H1 (cell line): ENCODE measurements at regions not wholly inside any gene's neighbourhood (a gene's known extent, or its start where the extent isn't known, plus 50 kb on each side); places are given as distances from the start of the nearest gene placed in this dataset.

Experiments
- CTCF ChIA-PET: fragments of 300-600 bp; sonication (Branson Sonifier 250); formaldehyde crosslinking; loops from one replicate; lab custom pipeline; 2021; ENCODE audit not compliant: partially characterized antibody; lab: Charles Lee
- POLR2A ChIA-PET: fragments of 300-600 bp; sonication (Branson Sonifier 250); formaldehyde crosslinking; loops from one replicate; lab custom pipeline; 2021; ENCODE audit warnings: inconsistent platforms; ENCODE audit not compliant: partially characterized antibody; lab: Charles Lee
- DNase-seq, 2 experiments: peaks; one replicate each; pipeline versions ENCODE4 v3.0.0 to v3.0.0-alpha.2; 2010 to 2022; ENCODE audit warnings: low spot score in 2 of 2, low read depth in 1 of 2, mixed read lengths in 1 of 2
- FAIRE-seq: peaks from 2 replicates; lab custom pipeline; 2011; peaks lifted over from hg19 to GRCh38; lab: Jason Lieb, UNC
- H2AFZ ChIP-seq: 2 replicates; pipeline ENCODE4 v1.8.1; 2012; ENCODE audit warnings: low read length, inconsistent platforms
- H2AK5ac ChIP-seq: 2 replicates; pipeline ENCODE4 v1.6.1; 2013; ENCODE audit warnings: low read depth, low read length
- H2BK120ac ChIP-seq: replicated peaks from 2 replicates; pipeline ENCODE3; 2013; ENCODE audit warnings: low read depth, low read length, inconsistent platforms
- H2BK12ac ChIP-seq: 2 replicates; pipeline ENCODE4 v1.6.1; 2013; ENCODE audit warnings: low read depth, low read length
- H2BK15ac ChIP-seq: 2 replicates; pipeline ENCODE4 v1.6.1; 2013; ENCODE audit warnings: low read length
- H2BK20ac ChIP-seq: 2 replicates; pipeline ENCODE4 v1.6.1; 2013; ENCODE audit warnings: low read length
- H2BK5ac ChIP-seq: 2 replicates; pipeline ENCODE4 v1.6.1; 2013; ENCODE audit warnings: low read depth, low read length
- H3K14ac ChIP-seq: 2 replicates; pipeline ENCODE4 v1.6.1; 2013; ENCODE audit warnings: inconsistent platforms; ENCODE audit not compliant: insufficient read length
- H3K18ac ChIP-seq: 2 replicates; pipeline ENCODE4 v1.6.1; 2013; ENCODE audit warnings: low read length; ENCODE audit errors: extremely low read depth
- H3K23ac ChIP-seq: 2 replicates; pipeline ENCODE4 v1.6.1; 2013; ENCODE audit warnings: inconsistent platforms; ENCODE audit not compliant: insufficient read length
- H3K23me2 ChIP-seq: 2 replicates; pipeline ENCODE4 v1.6.1; 2013; ENCODE audit warnings: low read depth, low read length
- H3K27ac ChIP-seq: 2 replicates; pipeline ENCODE4 v1.6.1; 2011; ENCODE audit warnings: low read depth, low read length, inconsistent platforms
- H3K27me3 ChIP-seq, 4 experiments: replicated peaks in 1 of 4; 1 replicate in 1 of 4; 2 replicates in 3 of 4; pipeline versions ENCODE4 v1.6.1 to v1.8.1; 2011 to 2013; ENCODE audit warnings: low read length in 3 of 4, mild to moderate bottlenecking in 3 of 4, inconsistent platforms in 2 of 4, mixed read lengths in 2 of 4, moderate library complexity in 1 of 4; ENCODE audit not compliant: control insufficient read depth in 3 of 4, insufficient read depth in 3 of 4; ENCODE audit errors: extremely low read depth in 1 of 4
- H3K36me3 ChIP-seq, 4 experiments: 2 replicates each; pipeline versions ENCODE4 v1.6.1 to v1.8.1; 2011 to 2013; ENCODE audit warnings: mild to moderate bottlenecking in 4 of 4, low read length in 3 of 4, moderate library complexity in 2 of 4, control low read depth in 1 of 4, inconsistent platforms in 1 of 4; ENCODE audit not compliant: insufficient read depth in 4 of 4, control insufficient read depth in 2 of 4
- H3K4ac ChIP-seq: replicated peaks from 2 replicates; pipeline ENCODE3; 2013; ENCODE audit warnings: low read length, low read depth, mixed read lengths, inconsistent platforms; ENCODE audit not compliant: insufficient read length
- H3K4me1 ChIP-seq, 4 experiments: replicated peaks in 1 of 4; 1 replicate in 1 of 4; 2 replicates in 3 of 4; pipeline versions ENCODE4 v1.6.1 to v1.8.1; 2011 to 2013; ENCODE audit warnings: low read length in 3 of 4, inconsistent platforms in 2 of 4, mixed read lengths in 1 of 4; ENCODE audit not compliant: insufficient read depth in 4 of 4, control insufficient read depth in 3 of 4
- H3K4me2 ChIP-seq, 2 experiments: 2 replicates each; pipeline versions ENCODE4 v1.6.1 to v1.8.1; 2011 to 2013; ENCODE audit warnings: low read depth in 2 of 2, low read length in 2 of 2, control low read depth in 1 of 2, inconsistent platforms in 1 of 2, mild to moderate bottlenecking in 1 of 2; ENCODE audit not compliant: insufficient read depth in 1 of 2
- H3K4me3 ChIP-seq, 4 experiments: fragments of 200-600, 300-600 bp in 1 of 4; sonication (generic), shearing (Covaris generic), sonication (Bioruptor Twin) in 1 of 4; 2 replicates each; pipeline versions ENCODE4 v1.5.1 to v1.8.1; 2011 to 2016; ENCODE audit warnings: low read length in 4 of 4, low read depth in 3 of 4, control low read depth in 2 of 4, inconsistent platforms in 2 of 4, mild to moderate bottlenecking in 2 of 4, mixed read lengths in 1 of 4, moderate library complexity in 1 of 4; ENCODE audit not compliant: insufficient read depth in 2 of 4; ENCODE audit errors: extremely low read depth in 1 of 4
- H3K56ac ChIP-seq: replicated peaks from 2 replicates; pipeline ENCODE3; 2013; ENCODE audit warnings: low read depth, mild to moderate bottlenecking, mixed read lengths, low read length, inconsistent platforms; ENCODE audit not compliant: insufficient read length
- H3K79me1 ChIP-seq: 2 replicates; pipeline ENCODE4 v1.6.1; 2013; ENCODE audit warnings: low read depth, low read length, control low read depth
- H3K79me2 ChIP-seq, 2 experiments: 2 replicates each; pipeline versions ENCODE4 v1.6.1 to v1.8.1; 2012 to 2013; ENCODE audit warnings: low read length in 2 of 2, mild to moderate bottlenecking in 2 of 2, inconsistent platforms in 1 of 2; ENCODE audit not compliant: insufficient read depth in 2 of 2, control insufficient read depth in 1 of 2
- H3K9ac ChIP-seq, 4 experiments: replicated peaks in 1 of 4; 1 replicate in 1 of 4; 2 replicates in 3 of 4; pipeline versions ENCODE4 v1.6.1 to v1.8.1; 2011 to 2013; ENCODE audit warnings: low read depth in 3 of 4, low read length in 3 of 4, control low read depth in 2 of 4, mild to moderate bottlenecking in 2 of 4, moderate library complexity in 2 of 4, inconsistent platforms in 1 of 4; ENCODE audit errors: extremely low read depth in 1 of 4
- H3K9me3 ChIP-seq, 2 experiments: 2 replicates each; pipeline versions ENCODE4 v1.6.1 to v1.8.1; 2012 to 2013; ENCODE audit warnings: mild to moderate bottlenecking in 2 of 2, moderate library complexity in 2 of 2, control low read depth in 1 of 2, inconsistent platforms in 1 of 2, low read depth in 1 of 2, low read length in 1 of 2, mixed read lengths in 1 of 2; ENCODE audit not compliant: insufficient read depth in 2 of 2
- H4K20me1 ChIP-seq, 2 experiments: replicated peaks in 1 of 2; 2 replicates each; pipeline versions ENCODE3 to v1.8.1; 2011 to 2013; ENCODE audit warnings: inconsistent platforms in 2 of 2, low read length in 2 of 2, mild to moderate bottlenecking in 1 of 2; ENCODE audit not compliant: insufficient read depth in 2 of 2, control insufficient read depth in 1 of 2
- H4K5ac ChIP-seq: 2 replicates; pipeline ENCODE4 v1.6.1; 2013; ENCODE audit warnings: low read length, low read depth, mixed read lengths, inconsistent platforms; ENCODE audit not compliant: insufficient read length
- H4K8ac ChIP-seq: 2 replicates; pipeline ENCODE4 v1.8.0; 2013; ENCODE audit warnings: mild to moderate bottlenecking, moderate library complexity, low read length, inconsistent platforms; ENCODE audit not compliant: insufficient read depth; ENCODE audit errors: extremely low read depth
- H4K91ac ChIP-seq: replicated peaks from 2 replicates; pipeline ENCODE3; 2013; ENCODE audit warnings: low read length, mixed read lengths, inconsistent platforms; ENCODE audit not compliant: insufficient read length
- BACH1 ChIP-seq: IDR thresholded peaks from 2 replicates; pipeline ENCODE4 v1.6.1; 2012; ENCODE audit warnings: low read length, improper control_type of control experiment
- BRCA1 ChIP-seq: IDR thresholded peaks from 2 replicates; pipeline ENCODE4 v1.6.1; 2012; ENCODE audit warnings: low read depth, low read length, improper control_type of control experiment
- RBBP5 ChIP-seq: IDR thresholded peaks from 2 replicates; pipeline ENCODE4 v1.7.1; 2012; ENCODE audit warnings: low read depth, mild to moderate bottlenecking, inconsistent platforms, low read length, moderate library complexity, borderline replicate concordance
- WGBS, 2 experiments: shearing (Covaris generic) in 1 of 2; methylation state at CpG; one replicate each; pipeline versions ENCODE4 v1.1.6 to v1.1.7; 2013 to 2015; ENCODE audit warnings: low lambda C conversion rate in 2 of 2, mixed read lengths in 2 of 2, inconsistent platforms in 1 of 2, low coverage in 1 of 2, missing lambda C conversion rate in 1 of 2; ENCODE audit not compliant: insufficient replicate concordance in 2 of 2, insufficient coverage in 1 of 2, insufficient read length in 1 of 2; ENCODE audit errors: extremely low coverage in 1 of 2, missing lambda C conversion rate in 1 of 2; 5-methylcytosine and 5-hydroxymethylcytosine counted together

DNA sequence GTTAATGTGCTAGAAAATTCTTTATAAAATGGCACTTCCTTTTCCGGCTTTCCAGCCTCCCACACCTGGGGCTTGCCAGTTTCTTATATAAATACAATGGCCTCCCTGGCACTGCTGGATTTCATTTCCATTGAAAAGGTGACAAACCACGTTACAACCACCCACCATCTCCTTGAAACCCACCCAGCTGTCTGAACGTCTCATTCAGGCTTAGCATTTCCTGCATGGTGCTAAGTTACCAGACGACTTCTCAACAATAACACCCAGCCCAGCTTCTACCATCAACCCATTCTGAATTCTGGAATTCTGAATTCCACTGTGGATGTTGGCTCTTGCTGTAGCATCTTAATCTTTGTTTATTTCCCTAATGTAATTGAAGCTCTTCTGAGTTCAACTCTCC, 499.8 kb upstream of the CELF2 start:
- Histone ChIP-seq H3K79me2 (no peaks in the 10 kb centered on the region), H3K27me3 (no peaks in the 10 kb centered on the region), H3K9ac (no peak overlapping the region), H2AK5ac (no peak overlapping the region), H3K27ac (no peak overlapping the region), H3K4me1 (no peaks in the 10 kb centered on the region), H3K4ac (no peak overlapping the region), H2BK15ac (no peak overlapping the region), H2BK12ac (no peak overlapping the region), H3K79me1 (no peaks in the 10 kb centered on the region), H2BK20ac (no peak overlapping the region), H3K36me3 (no peaks in the 10 kb centered on the region), H3K23ac (no peak overlapping the region), H3K14ac (no peak overlapping the region), H3K56ac (no peak overlapping the region), H3K9me3 (no peaks in the 10 kb centered on the region), H4K20me1 (no peaks in the 10 kb centered on the region), H4K91ac (no peak overlapping the region), H3K4me3 (no peak overlapping the region), H3K18ac (no peak overlapping the region), H3K4me2 (no peak overlapping the region), H4K5ac (no peak overlapping the region), H2AFZ (no peak overlapping the region), H2BK5ac (no peak overlapping the region), H3K23me2 (no peaks in the 10 kb centered on the region), H4K8ac (no peak overlapping the region), H2BK120ac (no peak overlapping the region)
- DNase-seq (no peak), FAIRE-seq (no peak)
- WGBS, 2 experiments, result 96% methylated on average over 4 of the region's 4 CpGs; no CpG with 5 or more reads in 1 of the 2 experiments
- CTCF ChIA-PET, result interaction anchor here (0.8 to 1.1 kb wide), 2 partner anchors 12 to 180 kb away, joined by 3 to 4 read pairs; no protein-coding TSS in a partner anchor
- POLR2A ChIA-PET, result no interaction called here
- TF ChIP-seq RBBP5 (no peak), BRCA1 (no peak), BACH1 (no peak)
